ENCODE measurements at regions not wholly inside any gene's neighbourhood (a gene's known extent, or its start where the extent isn't known, plus 50 kb on each side); places are given as distances from the start of the nearest gene placed in this dataset.

DNA sequence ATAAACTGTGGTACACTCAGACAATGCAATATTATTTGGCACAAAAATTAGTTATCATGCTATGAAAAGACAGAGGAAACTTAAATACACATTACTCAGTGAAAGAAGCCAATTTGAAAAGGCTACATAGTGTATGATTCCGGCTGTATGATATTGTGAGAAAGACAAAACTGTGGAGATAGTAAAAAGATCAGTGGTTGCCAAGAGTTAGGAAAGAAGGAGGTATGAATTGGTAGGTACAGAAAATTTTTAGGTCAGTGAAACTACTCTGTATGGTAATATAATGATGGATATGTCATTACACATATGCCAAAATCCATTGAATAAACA, 458.8 kb upstream of the CBLB start:
- H3K79me2 ChIP-seq: no peaks in the 10 kb centered on the region
- no peak overlapping the region for H2AFZ ChIP-seq
- H3K4me3 ChIP-seq: no peak overlapping the region
- H3K9me3 ChIP-seq (ENCODE audit: low read depth): no peaks in the 10 kb centered on the region
- WGBS (ENCODE audit: low lambda C conversion rate, missing lambda C conversion rate): 94% methylated on average over 1 of the region's 1 CpG
- no peaks in the 10 kb centered on the region for H3K4me1 ChIP-seq (ENCODE audit: insufficient read depth)
- H3K27ac ChIP-seq: no peak overlapping the region
- H4K20me1 ChIP-seq (ENCODE audit: insufficient read depth, poor library complexity, severe bottlenecking): no peaks in the 10 kb centered on the region
- no peaks in the 10 kb centered on the region for H3K9me2 ChIP-seq (replicated peaks; ENCODE audit: insufficient read depth)
- DNase-seq (ENCODE audit: low spot score): no peak
- TF ChIP-seq CTCF (IDR thresholded peaks at IDR 0.05; ENCODE audit: poor library complexity): no peak
- TF ChIP-seq EZH2phosphoT487 (IDR thresholded peaks at IDR 0.05; ENCODE audit: low read depth, severe bottlenecking, unreplicated experiment): no peak
- no peak for TF ChIP-seq EZH2 (IDR thresholded peaks at IDR 0.05; ENCODE audit: borderline replicate concordance)
- H3K4me2 ChIP-seq: no peak overlapping the region
- no peaks in the 10 kb centered on the region for H3K27me3 ChIP-seq
- no peaks in the 10 kb centered on the region for H3K36me3 ChIP-seq (replicated peaks; ENCODE audit: insufficient read depth, low read depth)

- no peak overlapping the region for H3K4me2 ChIP-seq
- H3K9me3 ChIP-seq (ENCODE audit: low read depth): no peaks in the 10 kb centered on the region
- 85% methylated on average over 2 of the region's 2 CpGs for WGBS (ENCODE audit: low lambda C conversion rate, missing lambda C conversion rate)
- TF ChIP-seq EZH2phosphoT487 (IDR thresholded peaks at IDR 0.05; ENCODE audit: low read depth, severe bottlenecking, unreplicated experiment) (no peak), CTCF (IDR thresholded peaks at IDR 0.05; ENCODE audit: poor library complexity) (no peak), EZH2 (IDR thresholded peaks at IDR 0.05; ENCODE audit: borderline replicate concordance) (no peak)
- H3K9me2 ChIP-seq (replicated peaks; ENCODE audit: insufficient read depth): no peaks in the 10 kb centered on the region
- no peak overlapping the region for H3K27ac ChIP-seq
- no peak overlapping the region for H2AFZ ChIP-seq
- H3K79me2 ChIP-seq: no peaks in the 10 kb centered on the region
- H3K36me3 ChIP-seq (replicated peaks; ENCODE audit: insufficient read depth, low read depth): no peaks in the 10 kb centered on the region
- H3K4me3 ChIP-seq: no peak overlapping the region
- no peaks in the 10 kb centered on the region for H4K20me1 ChIP-seq (ENCODE audit: insufficient read depth, poor library complexity, severe bottlenecking)
- no peaks in the 10 kb centered on the region for H3K4me1 ChIP-seq (ENCODE audit: insufficient read depth)
- no peak for DNase-seq (ENCODE audit: low spot score)
- H3K27me3 ChIP-seq: no peaks in the 10 kb centered on the region
Observed at GRCh38 chr3:106328224-106328623, 459.4 kb upstream of the CBLB start.

DNA sequence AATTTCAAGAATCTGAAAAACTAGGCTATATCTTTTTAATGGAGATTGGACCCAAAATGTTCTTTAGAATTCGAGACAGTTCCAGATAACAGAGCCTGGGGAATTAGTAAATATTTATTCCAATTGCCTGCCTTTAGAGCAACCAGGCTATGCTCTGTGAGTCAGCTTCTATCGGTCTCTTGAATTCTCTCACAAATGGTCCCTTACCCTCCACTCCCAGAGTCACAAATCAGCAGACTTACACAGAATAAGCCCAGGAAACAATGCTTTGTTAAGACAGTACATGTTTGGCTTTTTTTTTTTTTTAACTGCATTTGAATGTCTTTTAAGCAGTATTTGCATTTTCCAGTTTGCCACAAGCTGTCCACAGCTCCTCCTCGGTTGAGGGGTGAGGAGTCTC, 460.7 kb upstream of the CBLB start:
- Histone ChIP-seq H3K79me2 (no peaks in the 10 kb centered on the region), H2AFZ (no peak overlapping the region), H3K4me2 (no peak overlapping the region), H3K9me2 (replicated peaks; ENCODE audit: insufficient read depth) (no peaks in the 10 kb centered on the region), H3K27ac (no peak overlapping the region), H3K4me3 (no peak overlapping the region), H4K20me1 (ENCODE audit: insufficient read depth, poor library complexity, severe bottlenecking) (no peaks in the 10 kb centered on the region), H3K27me3 (no peaks in the 10 kb centered on the region), H3K36me3 (replicated peaks; ENCODE audit: insufficient read depth, low read depth) (no peaks in the 10 kb centered on the region), H3K9me3 (ENCODE audit: low read depth) (no peaks in the 10 kb centered on the region), H3K4me1 (ENCODE audit: insufficient read depth) (no peaks in the 10 kb centered on the region)
- 64% methylated on average over 3 of the region's 3 CpGs for WGBS (ENCODE audit: low lambda C conversion rate, missing lambda C conversion rate)
- DNase-seq (ENCODE audit: low spot score): no peak
- TF ChIP-seq CTCF (IDR thresholded peaks at IDR 0.05; ENCODE audit: poor library complexity) (no peak), EZH2phosphoT487 (IDR thresholded peaks at IDR 0.05; ENCODE audit: low read depth, severe bottlenecking, unreplicated experiment) (no peak)

DNA sequence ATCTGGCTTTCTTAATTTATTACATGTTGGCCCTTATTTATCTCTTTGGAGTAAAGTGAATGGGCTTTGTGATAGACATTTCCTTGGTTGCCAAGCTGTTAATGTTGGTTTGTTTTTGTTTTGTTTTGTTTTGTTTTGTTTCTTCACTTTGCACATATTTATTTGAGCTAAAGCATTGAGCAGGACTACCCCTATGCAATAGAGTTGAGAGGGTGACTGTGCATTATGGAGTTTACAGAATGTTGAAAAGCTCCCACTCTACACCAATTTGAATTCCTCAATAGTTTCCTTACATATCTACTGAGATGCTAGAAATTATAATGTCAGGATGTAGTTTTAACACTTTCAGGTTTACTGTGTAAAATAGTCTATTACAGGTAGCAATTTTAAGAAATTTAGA, 462.8 kb upstream of the CBLB start:
- Histone ChIP-seq H2AFZ (no peak overlapping the region), H3K9me2 (replicated peaks; ENCODE audit: insufficient read depth) (no peaks in the 10 kb centered on the region), H3K4me2 (no peak overlapping the region), H4K20me1 (ENCODE audit: insufficient read depth, poor library complexity, severe bottlenecking) (no peaks in the 10 kb centered on the region), H3K79me2 (no peaks in the 10 kb centered on the region), H3K27ac (no peak overlapping the region), H3K9me3 (ENCODE audit: low read depth) (no peaks in the 10 kb centered on the region), H3K36me3 (replicated peaks; ENCODE audit: insufficient read depth, low read depth) (no peaks in the 10 kb centered on the region), H3K4me3 (no peak overlapping the region), H3K27me3 (no peaks in the 10 kb centered on the region), H3K4me1 (ENCODE audit: insufficient read depth) (no peaks in the 10 kb centered on the region)
- DNase-seq (ENCODE audit: low spot score): no peak
- TF ChIP-seq EZH2 (IDR thresholded peaks at IDR 0.05; ENCODE audit: borderline replicate concordance) (no peak), CTCF (IDR thresholded peaks at IDR 0.05; ENCODE audit: poor library complexity) (no peak), EZH2phosphoT487 (IDR thresholded peaks at IDR 0.05; ENCODE audit: low read depth, severe bottlenecking, unreplicated experiment) (no peak)
